Osteocyte (in vitro differentiated cells): ENCODE measurements at regions not wholly inside any gene's neighbourhood (a gene's known extent, or its start where the extent isn't known, plus 50 kb on each side); places are given as distances from the start of the nearest gene placed in this dataset.

Source experiments
- DNase-seq: peaks from one replicate; pipeline ENCODE4 v3.0.0; 2021; ENCODE audit warnings: mixed read lengths; ENCODE audit not compliant: unreplicated experiment; ENCODE audit errors: extremely low spot score
- H3K27ac Mint-ChIP-seq: one replicate; pipeline ENCODE4 v1.8.0; 2021; ENCODE audit warnings: mild to moderate bottlenecking, mixed read lengths; ENCODE audit not compliant: unreplicated experiment
- H3K27me3 Mint-ChIP-seq: one replicate; pipeline ENCODE4 v1.8.0; 2021; ENCODE audit warnings: mixed read lengths; ENCODE audit not compliant: unreplicated experiment
- H3K36me3 Mint-ChIP-seq: one replicate; pipeline ENCODE4 v1.8.0; 2021; ENCODE audit warnings: mixed read lengths; ENCODE audit not compliant: unreplicated experiment
- H3K4me1 Mint-ChIP-seq: one replicate; pipeline ENCODE4 v1.8.0; 2021; ENCODE audit warnings: mixed read lengths; ENCODE audit not compliant: unreplicated experiment
- H3K4me3 Mint-ChIP-seq: one replicate; pipeline ENCODE4 v1.8.0; 2021; ENCODE audit warnings: mild to moderate bottlenecking, moderate library complexity, mixed read lengths; ENCODE audit not compliant: unreplicated experiment
- H3K9me3 Mint-ChIP-seq: one replicate; pipeline ENCODE4 v1.8.0; 2021; ENCODE audit warnings: mixed read lengths; ENCODE audit not compliant: unreplicated experiment
- CTCF ChIP-seq: fragments of 200-600 bp; sonication (generic); IDR thresholded peaks from 2 replicates; pipeline ENCODE4 v1.5.0; 2021; ENCODE audit warnings: antibody characterized with exemption, mild to moderate bottlenecking, moderate library complexity

GRCh38 chr5:42919600-42919999 is 107.9 kb upstream of the SELENOP start:
- TF ChIP-seq CTCF: no peak
- no peak overlapping the region for H3K27ac Mint-ChIP-seq
- H3K36me3 Mint-ChIP-seq: no peaks in the 10 kb centered on the region
- no peak for DNase-seq
- no peak overlapping the region for H3K4me3 Mint-ChIP-seq
- H3K27me3 Mint-ChIP-seq: no peaks in the 10 kb centered on the region
- H3K4me1 Mint-ChIP-seq: no peaks in the 10 kb centered on the region
- no peaks in the 10 kb centered on the region for H3K9me3 Mint-ChIP-seq

- no peak for DNase-seq
- Mint-ChIP-seq H3K9me3 (no peaks in the 10 kb centered on the region), H3K4me1 (no peaks in the 10 kb centered on the region), H3K36me3 (no peaks in the 10 kb centered on the region), H3K4me3 (no peak overlapping the region), H3K27ac (no peak overlapping the region), H3K27me3 (no peaks in the 10 kb centered on the region)
- no peak for TF ChIP-seq CTCF
Measured at GRCh38 chr5:42915306-42915866, 103.7 kb upstream of the SELENOP start.

- Mint-ChIP-seq H3K27me3 (peaks cover 10% of the 10 kb centered on the region), H3K4me3 (no peak overlapping the region), H3K4me1 (peaks cover 10% of the 10 kb centered on the region), H3K27ac (no peak overlapping the region), H3K36me3 (no peaks in the 10 kb centered on the region), H3K9me3 (no peaks in the 10 kb centered on the region)
- no peak for DNase-seq
- peak; percentile 68 for TF ChIP-seq CTCF
Measured at GRCh38 chr5:42912184-42912798, 100.6 kb upstream of the SELENOP start.

GRCh38 chr5:42908509-42909488 is 97.1 kb upstream of the SELENOP start:
- peaks cover 10% of the 10 kb centered on the region for H3K4me1 Mint-ChIP-seq
- DNase-seq: peak; percentile 95
- TF ChIP-seq CTCF: peak; percentile 83
- no peak overlapping the region for H3K27ac Mint-ChIP-seq
- H3K27me3 Mint-ChIP-seq: peaks cover 36% of the 10 kb centered on the region
- H3K4me3 Mint-ChIP-seq: peak overlapping the region; percentile 84
- no peaks in the 10 kb centered on the region for H3K36me3 Mint-ChIP-seq
- no peaks in the 10 kb centered on the region for H3K9me3 Mint-ChIP-seq

GRCh38 chr5:42908086-42908485 is 96.4 kb upstream of the SELENOP start:
- Mint-ChIP-seq H3K27me3 (peaks cover 36% of the 10 kb centered on the region), H3K4me3 (peak overlapping the region; percentile 84), H3K4me1 (peaks cover 10% of the 10 kb centered on the region), H3K27ac (no peak overlapping the region), H3K36me3 (no peaks in the 10 kb centered on the region), H3K9me3 (no peaks in the 10 kb centered on the region)
- no peak for TF ChIP-seq CTCF
- DNase-seq: no peak
